ENCODE measurements at regions not wholly inside any gene's neighbourhood (a gene's known extent, or its start where the extent isn't known, plus 50 kb on each side); places are given as distances from the start of the nearest gene placed in this dataset.

- TF ChIP-seq CTCF (IDR thresholded peaks at IDR 0.05) (no peak), EP300 (IDR thresholded peaks at IDR 0.05) (no peak), POLR2AphosphoS5 (IDR thresholded peaks at IDR 0.05) (no peak), POLR2A (IDR thresholded peaks at IDR 0.05) (no peak)
Measured at GRCh38 chr4:180054291-180054690, 2188.9 kb upstream of the TENM3 start.
